ENCODE measurements at regions not wholly inside any gene's neighbourhood (a gene's known extent, or its start where the extent isn't known, plus 50 kb on each side); places are given as distances from the start of the nearest gene placed in this dataset.

GRCh38 chr6:62465206-62465605 lies 179.2 kb upstream of the KHDRBS2 start:
- no peak for DNase-seq

- DNase-seq = no peak
Observed at GRCh38 chr6:62452586-62452985, 166.6 kb upstream of the KHDRBS2 start.

- no peak for DNase-seq
Observed at GRCh38 chr6:62446647-62447316, 160.8 kb upstream of the KHDRBS2 start.

GRCh38 chr6:62445521-62445920 lies 159.5 kb upstream of the KHDRBS2 start:
- no peak for DNase-seq

- DNase-seq = no peak
Observed at GRCh38 chr6:62441182-62441581, 155.2 kb upstream of the KHDRBS2 start.

- DNase-seq = no peak
Observed at GRCh38 chr6:62429781-62430180, 143.8 kb upstream of the KHDRBS2 start.

- DNase-seq = no peak
Observed at GRCh38 chr6:62400521-62401259, 114.7 kb upstream of the KHDRBS2 start.

- DNase-seq = no peak
Observed at GRCh38 chr6:62393608-62394007, 107.6 kb upstream of the KHDRBS2 start.

GRCh38 chr6:62392291-62392690 lies 106.3 kb upstream of the KHDRBS2 start:
- DNase-seq = no peak

- no peak for DNase-seq
Observed at GRCh38 chr6:62391358-62391757, 105.3 kb upstream of the KHDRBS2 start.

GRCh38 chr6:62390401-62390800 lies 104.4 kb upstream of the KHDRBS2 start:
- DNase-seq = no peak

- DNase-seq = no peak
Observed at GRCh38 chr6:62371453-62372210, 85.6 kb upstream of the KHDRBS2 start.

GRCh38 chr6:62367601-62368000 lies 81.6 kb upstream of the KHDRBS2 start:
- no peak for DNase-seq

GRCh38 chr6:62362097-62362496 lies 76.1 kb upstream of the KHDRBS2 start:
- DNase-seq = no peak

- no peak for DNase-seq
Observed at GRCh38 chr6:62357835-62358234, 71.8 kb upstream of the KHDRBS2 start.

- DNase-seq = no peak
Observed at GRCh38 chr6:62354261-62354660, 68.2 kb upstream of the KHDRBS2 start.

GRCh38 chr6:62345962-62346689 lies 60.1 kb upstream of the KHDRBS2 start:
- no peak for DNase-seq

- DNase-seq = no peak
Observed at GRCh38 chr6:62345446-62345845, 59.4 kb upstream of the KHDRBS2 start.

- no peak for DNase-seq
Observed at GRCh38 chr6:62344850-62345249, 58.8 kb upstream of the KHDRBS2 start.

- no peak for DNase-seq
Observed at GRCh38 chr6:62338477-62338876, 52.5 kb upstream of the KHDRBS2 start.

All from fibroblast of skin of right quadriceps (primary cell).